Fibroblast of skin of right quadriceps (primary cell): ENCODE measurements at regions not wholly inside any gene's neighbourhood (a gene's known extent, or its start where the extent isn't known, plus 50 kb on each side); places are given as distances from the start of the nearest gene placed in this dataset.
"Not testable (repeated sequence)": the region's sequence is repeated elsewhere in the genome, so short reads cannot be mapped to it uniquely, and the experiment has no call there.

Source experiments
- DNase-seq: peaks from one replicate; pipeline ENCODE4 v3.0.0-alpha.2; 2013

GRCh38 chr2:142710336-142710735, 167.1 kb upstream of the KYNU start:
- DNase-seq: no peak

- no peak for DNase-seq
These were observed 170.1 kb upstream of the KYNU start for GRCh38 chr2:142707318-142707717.

- not testable (repeated sequence) for DNase-seq
These were observed 175.1 kb upstream of the KYNU start for GRCh38 chr2:142702397-142702796.

- not testable (repeated sequence) for DNase-seq
These were observed 181.9 kb upstream of the KYNU start for GRCh38 chr2:142695350-142696257.

- DNase-seq: no peak
These were observed 183.2 kb upstream of the KYNU start for GRCh38 chr2:142694282-142694681.

GRCh38 chr2:142693171-142693950, 184.1 kb upstream of the KYNU start:
- no peak for DNase-seq

- DNase-seq: no peak
These were observed 188.4 kb upstream of the KYNU start for GRCh38 chr2:142688856-142689605.

GRCh38 chr2:142687509-142687908, 190.0 kb upstream of the KYNU start:
- no peak for DNase-seq

GRCh38 chr2:142687075-142687474, 190.4 kb upstream of the KYNU start:
- DNase-seq: no peak

- no peak for DNase-seq
These were observed 192.8 kb upstream of the KYNU start for GRCh38 chr2:142684667-142685066.

- DNase-seq: peak; percentile 26
These were observed 194.9 kb upstream of the KYNU start for GRCh38 chr2:142682528-142682927.

GRCh38 chr2:142681952-142682351, 195.5 kb upstream of the KYNU start:
- no peak for DNase-seq

GRCh38 chr2:142678164-142678563, 199.3 kb upstream of the KYNU start:
- DNase-seq: no peak

- DNase-seq: no peak
These were observed 202.1 kb upstream of the KYNU start for GRCh38 chr2:142675398-142675797.

GRCh38 chr2:142673836-142674235, 203.6 kb upstream of the KYNU start:
- DNase-seq: no peak

- no peak for DNase-seq
These were observed 204.8 kb upstream of the KYNU start for GRCh38 chr2:142672698-142673097.

GRCh38 chr2:142670362-142670761, 207.1 kb upstream of the KYNU start:
- DNase-seq: no peak

- DNase-seq: no peak
These were observed 209.0 kb upstream of the KYNU start for GRCh38 chr2:142668420-142668819.

GRCh38 chr2:142665241-142665640, 212.2 kb upstream of the KYNU start:
- no peak for DNase-seq

GRCh38 chr2:142650601-142651000, 226.9 kb upstream of the KYNU start:
- no peak for DNase-seq

- DNase-seq: no peak
These were observed 227.9 kb upstream of the KYNU start for GRCh38 chr2:142649581-142649980.

- DNase-seq: no peak
These were observed 234.8 kb upstream of the KYNU start for GRCh38 chr2:142642650-142643049.

- DNase-seq: no peak
These were observed 248.3 kb upstream of the KYNU start for GRCh38 chr2:142629193-142629592.
